VCaP (cell line): ENCODE measurements at regions not wholly inside any gene's neighbourhood (a gene's known extent, or its start where the extent isn't known, plus 50 kb on each side); places are given as distances from the start of the nearest gene placed in this dataset.
"Not testable (repeated sequence)": the region's sequence is repeated elsewhere in the genome, so short reads cannot be mapped to it uniquely, and the experiment has no call there.

Experiments
- H3K27ac ChIP-seq: fragments of 450-650 bp; 2 replicates; pipeline ENCODE4 v1.5.1; 2017
- CTCF ChIP-seq: fragments of 450-650 bp; conservative IDR thresholded peaks from 2 replicates; pipeline ENCODE4 v1.5.1; 2017; ENCODE audit warnings: mild to moderate bottlenecking, moderate library complexity

GRCh38 chr2:144751142-144751905, 231.4 kb upstream of the ZEB2 start:
- TF ChIP-seq CTCF = no peak
- H3K27ac ChIP-seq = no peak overlapping the region

- no peak for TF ChIP-seq CTCF
- H3K27ac ChIP-seq = no peak overlapping the region
Measured at GRCh38 chr2:144749188-144749587, 229.3 kb upstream of the ZEB2 start.

- H3K27ac ChIP-seq = no peak overlapping the region
- TF ChIP-seq CTCF = no peak
Measured at GRCh38 chr2:144748443-144748842, 228.5 kb upstream of the ZEB2 start.

- TF ChIP-seq CTCF = no peak
- no peak overlapping the region for H3K27ac ChIP-seq
Measured at GRCh38 chr2:144747571-144747970, 227.7 kb upstream of the ZEB2 start.

- TF ChIP-seq CTCF = no peak
Measured at GRCh38 chr2:144745424-144745823, 225.5 kb upstream of the ZEB2 start.

GRCh38 chr2:144738749-144739148, 218.8 kb upstream of the ZEB2 start:
- no peak overlapping the region for H3K27ac ChIP-seq
- no peak for TF ChIP-seq CTCF

More at GRCh38 chr2:144745424-144745823, 225.5 kb upstream of the ZEB2 start:
- H3K27ac ChIP-seq = no peak overlapping the region

GRCh38 chr2:144730711-144731110, 210.8 kb upstream of the ZEB2 start:
- H3K27ac ChIP-seq = no peak overlapping the region
- no peak for TF ChIP-seq CTCF

- H3K27ac ChIP-seq = not testable (repeated sequence)
Measured at GRCh38 chr2:144724460-144724859, 204.5 kb upstream of the ZEB2 start.
